Liver (tissue), 3 donors: ENCODE measurements at regions not wholly inside any gene's neighbourhood (a gene's known extent, or its start where the extent isn't known, plus 50 kb on each side); places are given as distances from the start of the nearest gene placed in this dataset.

Experiments
- TF ChIP-seq, protein P1 (sequence below): fragments of 150-350 bp; IDR thresholded peaks from 2 replicates; pipeline ENCODE4 v1.5.1; 2017; ENCODE audit warnings: improper control_type of control experiment, low read depth, low read length; ENCODE audit not compliant: missing input control
- TF ChIP-seq, protein P2 (sequence below): IDR thresholded peaks from 2 replicates; pipeline ENCODE4 v1.6.1; 2016; ENCODE audit warnings: antibody characterized with exemption
- TF ChIP-seq, protein P3 (sequence below): IDR thresholded peaks from 2 replicates; pipeline ENCODE4 v1.6.1; 2016; ENCODE audit warnings: antibody characterized with exemption, mild to moderate bottlenecking
- donor health status: healthy.
- donor health status: healthy.

DNA sequence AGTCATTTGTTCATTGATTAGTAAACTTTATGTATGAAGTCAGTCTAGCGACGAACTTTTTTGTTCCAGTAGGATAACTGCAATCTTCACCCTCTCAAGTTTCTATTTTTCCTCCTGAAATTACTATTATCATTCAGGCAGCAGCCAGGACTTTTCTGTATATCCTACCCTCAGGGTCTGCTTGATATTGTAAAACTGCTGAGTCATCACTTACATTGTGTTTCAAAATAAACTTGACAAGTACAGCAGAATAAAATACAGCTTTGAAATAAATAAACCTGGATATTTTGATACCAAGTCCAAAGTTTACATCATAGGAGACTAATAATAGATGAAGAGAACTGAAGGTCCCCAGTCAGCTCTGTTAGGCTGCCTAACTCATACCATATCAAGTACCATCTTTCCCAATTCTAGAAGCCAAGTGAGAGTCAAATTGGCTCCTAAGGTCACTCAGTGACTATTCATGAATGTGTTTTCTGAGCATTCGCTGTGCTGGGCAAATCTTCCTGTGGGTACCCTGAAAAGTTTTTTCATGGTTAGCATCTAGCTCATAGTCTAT is 234.6 kb downstream of the PARP8 start:
- TF ChIP-seq, protein P1, sequence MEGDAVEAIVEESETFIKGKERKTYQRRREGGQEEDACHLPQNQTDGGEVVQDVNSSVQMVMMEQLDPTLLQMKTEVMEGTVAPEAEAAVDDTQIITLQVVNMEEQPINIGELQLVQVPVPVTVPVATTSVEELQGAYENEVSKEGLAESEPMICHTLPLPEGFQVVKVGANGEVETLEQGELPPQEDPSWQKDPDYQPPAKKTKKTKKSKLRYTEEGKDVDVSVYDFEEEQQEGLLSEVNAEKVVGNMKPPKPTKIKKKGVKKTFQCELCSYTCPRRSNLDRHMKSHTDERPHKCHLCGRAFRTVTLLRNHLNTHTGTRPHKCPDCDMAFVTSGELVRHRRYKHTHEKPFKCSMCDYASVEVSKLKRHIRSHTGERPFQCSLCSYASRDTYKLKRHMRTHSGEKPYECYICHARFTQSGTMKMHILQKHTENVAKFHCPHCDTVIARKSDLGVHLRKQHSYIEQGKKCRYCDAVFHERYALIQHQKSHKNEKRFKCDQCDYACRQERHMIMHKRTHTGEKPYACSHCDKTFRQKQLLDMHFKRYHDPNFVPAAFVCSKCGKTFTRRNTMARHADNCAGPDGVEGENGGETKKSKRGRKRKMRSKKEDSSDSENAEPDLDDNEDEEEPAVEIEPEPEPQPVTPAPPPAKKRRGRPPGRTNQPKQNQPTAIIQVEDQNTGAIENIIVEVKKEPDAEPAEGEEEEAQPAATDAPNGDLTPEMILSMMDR = no peak
- TF ChIP-seq, protein P2, sequence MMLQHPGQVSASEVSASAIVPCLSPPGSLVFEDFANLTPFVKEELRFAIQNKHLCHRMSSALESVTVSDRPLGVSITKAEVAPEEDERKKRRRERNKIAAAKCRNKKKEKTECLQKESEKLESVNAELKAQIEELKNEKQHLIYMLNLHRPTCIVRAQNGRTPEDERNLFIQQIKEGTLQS = no peak
- TF ChIP-seq, protein P3, sequence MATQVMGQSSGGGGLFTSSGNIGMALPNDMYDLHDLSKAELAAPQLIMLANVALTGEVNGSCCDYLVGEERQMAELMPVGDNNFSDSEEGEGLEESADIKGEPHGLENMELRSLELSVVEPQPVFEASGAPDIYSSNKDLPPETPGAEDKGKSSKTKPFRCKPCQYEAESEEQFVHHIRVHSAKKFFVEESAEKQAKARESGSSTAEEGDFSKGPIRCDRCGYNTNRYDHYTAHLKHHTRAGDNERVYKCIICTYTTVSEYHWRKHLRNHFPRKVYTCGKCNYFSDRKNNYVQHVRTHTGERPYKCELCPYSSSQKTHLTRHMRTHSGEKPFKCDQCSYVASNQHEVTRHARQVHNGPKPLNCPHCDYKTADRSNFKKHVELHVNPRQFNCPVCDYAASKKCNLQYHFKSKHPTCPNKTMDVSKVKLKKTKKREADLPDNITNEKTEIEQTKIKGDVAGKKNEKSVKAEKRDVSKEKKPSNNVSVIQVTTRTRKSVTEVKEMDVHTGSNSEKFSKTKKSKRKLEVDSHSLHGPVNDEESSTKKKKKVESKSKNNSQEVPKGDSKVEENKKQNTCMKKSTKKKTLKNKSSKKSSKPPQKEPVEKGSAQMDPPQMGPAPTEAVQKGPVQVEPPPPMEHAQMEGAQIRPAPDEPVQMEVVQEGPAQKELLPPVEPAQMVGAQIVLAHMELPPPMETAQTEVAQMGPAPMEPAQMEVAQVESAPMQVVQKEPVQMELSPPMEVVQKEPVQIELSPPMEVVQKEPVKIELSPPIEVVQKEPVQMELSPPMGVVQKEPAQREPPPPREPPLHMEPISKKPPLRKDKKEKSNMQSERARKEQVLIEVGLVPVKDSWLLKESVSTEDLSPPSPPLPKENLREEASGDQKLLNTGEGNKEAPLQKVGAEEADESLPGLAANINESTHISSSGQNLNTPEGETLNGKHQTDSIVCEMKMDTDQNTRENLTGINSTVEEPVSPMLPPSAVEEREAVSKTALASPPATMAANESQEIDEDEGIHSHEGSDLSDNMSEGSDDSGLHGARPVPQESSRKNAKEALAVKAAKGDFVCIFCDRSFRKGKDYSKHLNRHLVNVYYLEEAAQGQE = no peak
